Gastroesophageal sphincter (tissue), 4 donors: ENCODE measurements at regions not wholly inside any gene's neighbourhood (a gene's known extent, or its start where the extent isn't known, plus 50 kb on each side); places are given as distances from the start of the nearest gene placed in this dataset.

Experiments used
- ATAC-seq: fragments of 150-250 bp; one replicate; pipeline ENCODE4 v1.9.1; 2016; ENCODE audit warnings: mild to moderate bottlenecking, moderate library complexity
- H3K27ac ChIP-seq, 4 donors: fragments of 200-600 bp; sonication (generic) in 3 of 4; 1 replicate in 3 of 4; 2 replicates in 1 of 4; pipeline ENCODE4 v1.5.1; 2016 to 2019
- H3K27me3 ChIP-seq: fragments of 200-600 bp; sonication (generic); one replicate; pipeline ENCODE4 v1.5.1; 2019
- H3K36me3 ChIP-seq, 2 donors: fragments of 200-600 bp; sonication (generic); one replicate each; pipeline ENCODE4 v1.5.1; 2019; ENCODE audit warnings: control low read depth in 1 of 2
- H3K4me1 ChIP-seq, 3 donors: fragments of 200-600 bp; sonication (generic); 1 replicate in 2 of 3; 2 replicates in 1 of 3; pipeline ENCODE4 v1.5.1; 2016 to 2019; ENCODE audit warnings: control low read depth in 2 of 3
- H3K4me3 ChIP-seq, 2 donors: fragments of 200-600 bp; sonication (generic); one replicate each; pipeline ENCODE4 v1.5.1; 2019; ENCODE audit warnings: mild to moderate bottlenecking in 1 of 2, moderate library complexity in 1 of 2
- H3K9me3 ChIP-seq, 3 donors: fragments of 200-600 bp; sonication (generic); one replicate each; pipeline ENCODE4 v1.5.1; 2017 to 2019; ENCODE audit warnings: control low read depth in 2 of 3
- EP300 ChIP-seq: sonication (generic); formaldehyde crosslinking; IDR thresholded peaks from one replicate; pipeline ENCODE4 v1.6.1; 2017; ENCODE audit warnings: antibody characterized with exemption, mild to moderate bottlenecking
- POLR2A ChIP-seq, 2 donors: fragments of 450-650 bp; IDR thresholded peaks; one replicate each; pipeline ENCODE4 v1.6.1; 2017; ENCODE audit warnings: antibody characterized with exemption in 2 of 2, mild to moderate bottlenecking in 2 of 2, moderate library complexity in 1 of 2
- POLR2AphosphoS5 ChIP-seq: sonication (generic); formaldehyde crosslinking; IDR thresholded peaks from one replicate; pipeline ENCODE4 v1.6.1; 2017; ENCODE audit warnings: antibody characterized with exemption
- WGBS, 2 donors: methylation state at CpG; one replicate each; pipeline ENCODE4 v1.1.5; 2018; ENCODE audit warnings: low coverage in 1 of 2; 5-methylcytosine and 5-hydroxymethylcytosine counted together
- TF ChIP-seq, protein P1 (sequence below), 4 experiments: fragments of 200-600 bp in 2 of 4; fragments of 450-650 bp in 2 of 4; sonication (generic) in 1 of 4; IDR thresholded peaks; one replicate each; pipeline ENCODE4 v1.5.1; 2017 to 2019; ENCODE audit warnings: antibody characterized with exemption in 4 of 4, mild to moderate bottlenecking in 2 of 4, moderate library complexity in 2 of 4

DNA sequence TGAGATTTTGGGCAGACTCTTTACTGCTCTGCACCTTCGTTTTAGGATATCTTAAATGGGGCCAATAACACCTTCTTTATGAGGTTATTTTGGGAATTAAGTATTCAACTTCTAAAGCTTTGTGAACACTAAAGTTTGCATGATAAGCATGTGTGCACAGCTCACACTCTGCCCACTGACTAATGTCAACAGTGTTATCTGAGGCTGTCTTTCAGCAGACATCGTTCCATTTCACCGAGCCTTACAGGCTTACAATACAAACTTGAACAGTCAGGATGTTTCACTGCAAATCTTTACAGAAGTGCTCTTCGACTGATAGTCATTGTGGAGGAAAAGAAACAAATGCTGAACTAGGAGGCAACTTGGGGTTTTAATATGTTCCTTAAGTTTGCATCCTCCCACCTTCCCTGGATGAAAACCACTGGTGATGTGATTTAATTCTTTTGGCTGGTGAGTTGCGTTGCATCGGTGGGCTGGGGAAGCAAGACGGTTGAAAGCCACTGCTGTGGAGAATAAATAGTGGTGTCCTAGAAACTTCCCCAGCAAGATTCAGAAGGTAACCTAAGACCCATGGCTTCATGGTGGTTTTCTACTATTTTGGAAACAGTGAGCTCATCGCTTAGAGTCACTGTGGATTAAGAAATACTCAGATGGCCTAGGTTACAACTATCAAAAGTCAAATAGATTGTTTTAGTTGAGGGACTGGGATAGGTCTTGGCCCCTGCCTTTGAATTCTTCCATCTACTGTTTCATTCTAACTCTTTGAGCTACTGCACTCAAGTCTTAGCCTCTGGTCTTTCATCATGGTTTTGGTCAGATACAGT, 167.2 kb upstream of the MAP3K7 start:
- 57 to 65% methylated on average over 7 to 8 of the region's 8 CpGs for WGBS, 2 donors

DNA sequence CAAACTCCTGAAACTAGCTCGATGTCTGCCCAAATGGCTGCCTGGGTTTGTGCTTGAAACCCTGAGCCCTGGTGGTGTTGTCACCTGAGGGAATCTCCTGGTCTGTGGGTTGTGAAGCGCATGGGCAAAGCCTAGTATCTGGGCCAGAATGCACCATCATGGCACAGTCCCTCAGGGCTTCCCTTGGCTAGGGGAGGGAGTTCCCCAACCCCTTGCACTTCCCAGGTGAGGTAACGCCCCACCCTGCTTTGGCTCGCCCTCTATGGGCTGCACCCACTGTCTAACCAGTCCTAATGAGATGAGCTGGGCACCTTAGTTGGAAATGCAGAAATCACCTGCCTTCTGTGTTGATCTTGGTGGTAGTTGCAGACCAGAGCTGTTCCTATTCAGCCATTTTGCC, 152.9 kb upstream of the MAP3K7 start:
- no peaks in the 10 kb centered on the region for H3K36me3 ChIP-seq
- no peak for ATAC-seq
- H3K4me3 ChIP-seq = no peak overlapping the region
- no peaks in the 10 kb centered on the region for H3K4me1 ChIP-seq
- WGBS, 2 donors = 80 to 100% methylated on average over 1 to 2 of the region's 4 CpGs
- H3K27me3 ChIP-seq = peaks cover 10% of the 10 kb centered on the region
- peaks cover 0 to 10% (median 0%) of the 10 kb centered on the region in 3 donors for H3K9me3 ChIP-seq
- TF ChIP-seq EP300 (no peak), POLR2AphosphoS5 (no peak), POLR2A (IDR thresholded peaks at IDR 0.05) (no peak)
- TF ChIP-seq, protein P1, sequence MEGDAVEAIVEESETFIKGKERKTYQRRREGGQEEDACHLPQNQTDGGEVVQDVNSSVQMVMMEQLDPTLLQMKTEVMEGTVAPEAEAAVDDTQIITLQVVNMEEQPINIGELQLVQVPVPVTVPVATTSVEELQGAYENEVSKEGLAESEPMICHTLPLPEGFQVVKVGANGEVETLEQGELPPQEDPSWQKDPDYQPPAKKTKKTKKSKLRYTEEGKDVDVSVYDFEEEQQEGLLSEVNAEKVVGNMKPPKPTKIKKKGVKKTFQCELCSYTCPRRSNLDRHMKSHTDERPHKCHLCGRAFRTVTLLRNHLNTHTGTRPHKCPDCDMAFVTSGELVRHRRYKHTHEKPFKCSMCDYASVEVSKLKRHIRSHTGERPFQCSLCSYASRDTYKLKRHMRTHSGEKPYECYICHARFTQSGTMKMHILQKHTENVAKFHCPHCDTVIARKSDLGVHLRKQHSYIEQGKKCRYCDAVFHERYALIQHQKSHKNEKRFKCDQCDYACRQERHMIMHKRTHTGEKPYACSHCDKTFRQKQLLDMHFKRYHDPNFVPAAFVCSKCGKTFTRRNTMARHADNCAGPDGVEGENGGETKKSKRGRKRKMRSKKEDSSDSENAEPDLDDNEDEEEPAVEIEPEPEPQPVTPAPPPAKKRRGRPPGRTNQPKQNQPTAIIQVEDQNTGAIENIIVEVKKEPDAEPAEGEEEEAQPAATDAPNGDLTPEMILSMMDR (IDR thresholded peaks at IDR 0.05) = no peak
- no peak overlapping the region for H3K27ac ChIP-seq

More for the DNA sequence above, 167.2 kb upstream of the MAP3K7 start:
- no peaks in the 10 kb centered on the region for H3K9me3 ChIP-seq
- no peak for ATAC-seq
- no peaks in the 10 kb centered on the region for H3K36me3 ChIP-seq
- H3K4me3 ChIP-seq = no peak overlapping the region
- no peaks in the 10 kb centered on the region for H3K4me1 ChIP-seq
- H3K27me3 ChIP-seq = no peaks in the 10 kb centered on the region
- H3K27ac ChIP-seq = no peak overlapping the region
- no peak for TF ChIP-seq POLR2AphosphoS5
- TF ChIP-seq EP300 = no peak
- TF ChIP-seq POLR2A (IDR thresholded peaks at IDR 0.05) = no peak
- TF ChIP-seq, protein P1 (IDR thresholded peaks at IDR 0.05) = no peak

DNA sequence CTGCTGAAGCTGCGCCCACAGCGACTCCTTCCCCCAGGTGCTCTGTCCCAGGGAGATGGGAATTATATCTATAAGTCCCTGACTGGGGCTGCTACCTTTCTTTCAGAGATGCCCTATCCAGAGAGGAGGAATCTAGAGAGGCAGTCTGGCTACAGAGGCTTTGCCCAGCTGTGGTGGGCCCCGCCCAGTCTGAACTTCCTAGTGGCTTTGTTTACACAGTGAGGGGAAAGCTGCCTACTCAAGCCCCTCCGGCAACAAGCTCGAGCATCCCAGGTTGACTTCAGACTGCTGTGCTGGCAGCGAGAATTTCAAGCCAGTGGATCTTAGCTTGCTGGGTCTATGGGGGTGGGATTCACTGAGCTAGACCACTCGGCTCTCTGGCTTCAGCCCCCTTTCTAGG, 152.5 kb upstream of the MAP3K7 start:
- Histone ChIP-seq H3K4me3 (no peak overlapping the region), H3K27me3 (peaks cover 10% of the 10 kb centered on the region), H3K36me3 (no peaks in the 10 kb centered on the region), H3K27ac (no peak overlapping the region), H3K4me1 (no peaks in the 10 kb centered on the region), H3K9me3 (peaks cover 0 to 10% (median 0%) of the 10 kb centered on the region in 3 donors)
- TF ChIP-seq, protein P1 (IDR thresholded peaks at IDR 0.05) = no peak
- TF ChIP-seq POLR2AphosphoS5 (no peak), POLR2A (IDR thresholded peaks at IDR 0.05) (no peak), EP300 (no peak)
- WGBS, 2 donors = no CpG with 5 or more reads among the region's 7 CpGs
- no peak for ATAC-seq

DNA sequence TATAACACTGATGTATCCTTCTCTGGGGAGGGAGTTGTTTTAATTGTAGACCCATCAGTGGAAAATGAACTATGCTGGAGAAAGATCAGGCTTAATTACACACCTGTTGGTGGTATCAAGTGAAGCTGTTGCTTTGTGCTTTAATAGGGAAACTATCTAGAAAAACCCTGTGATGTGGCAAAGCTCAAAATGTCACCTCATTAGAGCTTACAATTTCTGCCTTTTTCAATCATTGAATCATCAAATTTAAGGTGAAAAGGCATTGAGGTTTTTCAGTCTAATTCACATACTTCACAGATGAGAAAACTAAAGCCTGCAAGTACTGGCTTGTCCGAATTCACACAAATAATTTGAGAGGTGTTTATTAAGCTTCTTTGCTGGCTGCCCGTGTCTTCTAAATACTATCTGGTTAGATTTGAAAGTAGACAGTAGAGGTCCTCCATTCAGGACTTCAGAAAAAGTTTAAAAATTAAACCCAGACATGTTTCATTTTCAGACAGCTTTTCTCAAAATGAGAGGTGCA, 143.3 kb upstream of the MAP3K7 start:
- Histone ChIP-seq H3K9me3 (no peaks in the 10 kb centered on the region), H3K4me1 (no peaks in the 10 kb centered on the region), H3K27ac (no peak overlapping the region), H3K36me3 (no peaks in the 10 kb centered on the region), H3K27me3 (no peaks in the 10 kb centered on the region), H3K4me3 (no peak overlapping the region)
- WGBS, 2 donors = 60 to 80% methylated on average over 2 of the region's 2 CpGs
- TF ChIP-seq, protein P1 (IDR thresholded peaks at IDR 0.05) = no peak
- no peak for TF ChIP-seq POLR2A (IDR thresholded peaks at IDR 0.05)
- no peak for ATAC-seq

DNA sequence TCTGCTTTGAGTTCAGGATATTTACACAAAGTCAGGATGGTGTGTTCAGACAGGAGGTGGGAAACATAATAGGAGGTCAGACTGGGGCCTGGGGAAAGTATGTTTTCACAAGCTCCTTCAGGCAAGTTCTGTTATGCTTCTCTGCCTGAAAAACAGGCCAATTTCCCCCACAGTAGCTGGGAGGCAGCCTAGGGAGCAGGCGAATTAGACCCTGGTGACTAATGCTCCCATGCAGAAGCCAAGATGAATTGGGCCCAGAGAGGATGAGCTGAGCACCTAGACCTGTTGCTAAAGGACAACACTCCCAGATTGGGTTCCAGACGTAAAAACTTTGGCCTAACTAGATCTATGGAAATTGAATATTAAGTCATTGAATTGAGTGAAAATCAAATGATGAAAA, 142.2 kb upstream of the MAP3K7 start:
- ATAC-seq = no peak
- TF ChIP-seq POLR2AphosphoS5 (no peak), POLR2A (IDR thresholded peaks at IDR 0.05) (no peak), EP300 (no peak)
- TF ChIP-seq, protein P1 (IDR thresholded peaks at IDR 0.05) = no peak

More for the DNA sequence above, 142.2 kb upstream of the MAP3K7 start:
- WGBS, 2 donors = 75 to 90% methylated on average over 1 of the region's 2 CpGs
- no peak overlapping the region for H3K4me3 ChIP-seq
- no peaks in the 10 kb centered on the region for H3K9me3 ChIP-seq
- no peak overlapping the region for H3K27ac ChIP-seq
- no peaks in the 10 kb centered on the region for H3K4me1 ChIP-seq
- no peaks in the 10 kb centered on the region for H3K27me3 ChIP-seq
- H3K36me3 ChIP-seq = no peaks in the 10 kb centered on the region
